ENCODE measurements at regions not wholly inside any gene's neighbourhood (a gene's known extent, or its start where the extent isn't known, plus 50 kb on each side); places are given as distances from the start of the nearest gene placed in this dataset.

DNA sequence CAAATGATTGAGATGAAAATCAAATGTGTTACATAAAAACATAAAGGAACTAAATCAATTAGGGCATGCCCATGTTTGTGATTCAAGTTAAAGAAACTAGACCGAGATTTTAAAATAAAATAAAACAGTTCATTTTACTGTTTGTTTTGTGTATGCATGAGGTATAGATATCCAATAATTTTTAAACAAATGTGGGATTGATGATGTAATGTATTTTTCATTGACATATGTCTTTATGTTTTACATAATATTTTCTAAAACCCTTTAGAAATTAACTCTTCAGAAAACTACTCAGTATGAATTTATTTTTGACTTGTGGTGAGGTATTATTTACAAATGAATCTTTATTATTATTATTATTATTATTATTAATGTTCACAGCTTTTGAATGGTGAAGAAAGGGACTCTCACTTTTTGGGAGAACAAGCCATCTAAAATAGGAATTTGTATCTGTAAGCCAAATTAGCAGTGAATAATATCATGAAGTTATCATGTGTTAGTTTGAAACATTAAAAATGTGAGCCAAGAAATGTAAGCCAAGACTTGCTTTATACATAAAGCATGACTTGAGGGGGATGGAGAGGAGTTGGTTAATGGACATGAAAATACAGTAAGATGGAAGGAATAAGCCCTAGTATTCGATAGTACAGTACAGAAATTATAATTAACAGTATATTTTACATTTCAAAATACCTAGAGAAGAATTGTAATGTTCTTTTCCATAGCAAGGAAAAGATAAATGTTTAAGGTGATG, 355.0 kb downstream of the CDH10 start:
- no peak overlapping the region for H3K4me3 ChIP-seq (ENCODE audit: insufficient read depth, low read depth, low read length)
- H2BK5ac ChIP-seq (ENCODE audit: low read depth, low read length, poor library complexity, severe bottlenecking), result no peak overlapping the region
- dilution Hi-C loops (cut with HindIII; ENCODE audit: low sequenced_read_pairs, unreplicated experiment), result no loop called here
- POLR2A ChIA-PET (ENCODE audit: unreplicated experiment), result no interaction called here
- no peak overlapping the region for H3K27ac ChIP-seq (ENCODE audit: insufficient read depth, low read length)
- H3K18ac ChIP-seq (ENCODE audit: low read depth, low read length), result no peak overlapping the region
- H3K79me1 ChIP-seq (ENCODE audit: low read depth in 1 of 2, low read length in 2 of 2), result no peaks in the 10 kb centered on the region
- no peak overlapping the region for H3K9ac ChIP-seq (ENCODE audit: low read depth, low read length)
- in situ Hi-C loops (cut with MboI; ENCODE audit: low sequenced_read_pairs), result no loop called here
- WGBS, 2 experiments (ENCODE audit: extremely low coverage in 2 of 2, insufficient read length in 1 of 2), result no CpG with 5 or more reads among the region's 2 CpGs
- H3K9me1 ChIP-seq (ENCODE audit: insufficient read depth, low read length), result no peaks in the 10 kb centered on the region
- no peak overlapping the region for H2BK120ac ChIP-seq (ENCODE audit: low read depth, low read length)
- 0 out of 2 replicates have a peak, but pooled peaks cover 2% of the 10 kb centered on the region for H3K9me3 ChIP-seq (ENCODE audit: control insufficient read depth, insufficient read depth, low read length)
- ATAC-seq (ENCODE audit: low read depth) (no peak), DNase-seq (no peak)
- no peak overlapping the region for H3K4ac ChIP-seq (ENCODE audit: low read depth, low read length)
- H2BK15ac ChIP-seq (ENCODE audit: low read depth, low read length), result no peak overlapping the region
- no peak overlapping the region for H3K56ac ChIP-seq (ENCODE audit: extremely low read depth, insufficient read depth, low read length)
- no peak overlapping the region for H3K23ac ChIP-seq (ENCODE audit: low read depth, low read length)
- H2AK5ac ChIP-seq (ENCODE audit: low read depth, low read length), result no peak overlapping the region
- CTCF ChIA-PET, result no interaction called here
- no peaks in the 10 kb centered on the region for H4K20me1 ChIP-seq (ENCODE audit: insufficient read depth, low read length)
- H2BK20ac ChIP-seq (ENCODE audit: low read depth, low read length), result no peak overlapping the region
- H3K36me3 ChIP-seq (ENCODE audit: control insufficient read depth, insufficient read depth, low read length), result no peaks in the 10 kb centered on the region
- H3K4me2 ChIP-seq (ENCODE audit: low read depth, low read length), result no peak overlapping the region
- intact Hi-C loops (cut with micrococcal nuclease), result no loop called here
- no peak overlapping the region for H3K14ac ChIP-seq (replicated peaks; ENCODE audit: low read depth, low read length)
- H4K5ac ChIP-seq (ENCODE audit: low read depth, low read length), result no peak overlapping the region
- no peaks in the 10 kb centered on the region for H3K4me1 ChIP-seq (ENCODE audit: control insufficient read depth, insufficient read depth, low read length)
- H4K91ac ChIP-seq (ENCODE audit: insufficient read depth, low read depth, low read length), result no peak overlapping the region
- H3K27me3 ChIP-seq (ENCODE audit: control insufficient read depth, insufficient read depth, low read length), result no peaks in the 10 kb centered on the region
- H2AK9ac ChIP-seq (replicated peaks; ENCODE audit: low read depth, low read length, poor library complexity), result no peak overlapping the region
- TF ChIP-seq, protein P1, sequence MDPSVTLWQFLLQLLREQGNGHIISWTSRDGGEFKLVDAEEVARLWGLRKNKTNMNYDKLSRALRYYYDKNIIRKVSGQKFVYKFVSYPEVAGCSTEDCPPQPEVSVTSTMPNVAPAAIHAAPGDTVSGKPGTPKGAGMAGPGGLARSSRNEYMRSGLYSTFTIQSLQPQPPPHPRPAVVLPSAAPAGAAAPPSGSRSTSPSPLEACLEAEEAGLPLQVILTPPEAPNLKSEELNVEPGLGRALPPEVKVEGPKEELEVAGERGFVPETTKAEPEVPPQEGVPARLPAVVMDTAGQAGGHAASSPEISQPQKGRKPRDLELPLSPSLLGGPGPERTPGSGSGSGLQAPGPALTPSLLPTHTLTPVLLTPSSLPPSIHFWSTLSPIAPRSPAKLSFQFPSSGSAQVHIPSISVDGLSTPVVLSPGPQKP (IDR thresholded peaks at IDR 0.05; ENCODE audit: borderline replicate concordance, low read depth, low read length), result no peak
- TF ChIP-seq CEBPB (IDR thresholded peaks at IDR 0.05; ENCODE audit: low read depth, low read length) (no peak), POLR2A (IDR thresholded peaks at IDR 0.05; ENCODE audit: low read depth, low read length) (no peak), RFX5 (IDR thresholded peaks at IDR 0.05; ENCODE audit: low read depth, low read length) (no peak), FOS (IDR thresholded peaks at IDR 0.05; ENCODE audit: low read depth, low read length) (no peak), MAFK (IDR thresholded peaks at IDR 0.05; ENCODE audit: low read depth, low read length) (no peak), MAZ (IDR thresholded peaks at IDR 0.05; ENCODE audit: borderline replicate concordance, low read depth, low read length) (no peak), BHLHE40 (IDR thresholded peaks at IDR 0.05; ENCODE audit: low read depth, low read length) (no peak), NFE2L2 (IDR thresholded peaks at IDR 0.05; ENCODE audit: low read depth, low read length) (no peak), RAD21 (IDR thresholded peaks at IDR 0.05; ENCODE audit: low read length) (no peak), SMC3 (IDR thresholded peaks at IDR 0.05; ENCODE audit: low read depth, low read length) (no peak), RCOR1 (IDR thresholded peaks at IDR 0.05; ENCODE audit: insufficient replicate concordance, low read length) (no peak)
- TF ChIP-seq, protein P2, sequence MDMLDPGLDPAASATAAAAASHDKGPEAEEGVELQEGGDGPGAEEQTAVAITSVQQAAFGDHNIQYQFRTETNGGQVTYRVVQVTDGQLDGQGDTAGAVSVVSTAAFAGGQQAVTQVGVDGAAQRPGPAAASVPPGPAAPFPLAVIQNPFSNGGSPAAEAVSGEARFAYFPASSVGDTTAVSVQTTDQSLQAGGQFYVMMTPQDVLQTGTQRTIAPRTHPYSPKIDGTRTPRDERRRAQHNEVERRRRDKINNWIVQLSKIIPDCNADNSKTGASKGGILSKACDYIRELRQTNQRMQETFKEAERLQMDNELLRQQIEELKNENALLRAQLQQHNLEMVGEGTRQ (IDR thresholded peaks at IDR 0.05; ENCODE audit: low read depth, low read length), result no peak
- H2AFZ ChIP-seq (replicated peaks; ENCODE audit: low read length, poor library complexity), result no peak overlapping the region
- no peak overlapping the region for H4K8ac ChIP-seq (ENCODE audit: low read depth in 2 of 2, low read length in 2 of 2)
- BruUV-seq (replicated peaks), result no TSS peak

All from IMR-90 (cell line).